Heart left ventricle (tissue), 16 donors: ENCODE measurements at regions not wholly inside any gene's neighbourhood (a gene's known extent, or its start where the extent isn't known, plus 50 kb on each side); places are given as distances from the start of the nearest gene placed in this dataset.

Source experiments
- ATAC-seq, 4 donors: fragments of 200-7000 bp; cut with Tn5 transposase; one replicate each; pipeline ENCODE4 v1.9.1; 2020 to 2022; ENCODE audit warnings: moderate library complexity in 4 of 4, mild to moderate bottlenecking in 3 of 4, moderate number of reproducible peaks in 1 of 4
- DNase-seq, 5 donors: peaks; one replicate each; pipeline ENCODE4 v3.0.0-alpha.2; 2020
- H3K27ac ChIP-seq, 12 donors: fragments of 200-600 bp; sonication (generic) in 4 of 12; one replicate each; pipeline versions ENCODE4 v1.5.0 to v1.8.0; 2016 to 2022; ENCODE audit warnings: mild to moderate bottlenecking in 2 of 12
- H3K27me3 ChIP-seq, 9 donors: fragments of 200-600 bp; sonication (generic) in 2 of 9; one replicate each; pipeline versions ENCODE4 v1.5.1 to v1.8.0; 2016 to 2022; ENCODE audit warnings: mild to moderate bottlenecking in 3 of 9
- H3K36me3 ChIP-seq, 9 donors: fragments of 200-600 bp; sonication (generic) in 2 of 9; one replicate each; pipeline versions ENCODE4 v1.5.0 to v1.8.0; 2018 to 2022; ENCODE audit warnings: mild to moderate bottlenecking in 2 of 9
- H3K4me1 ChIP-seq, 12 donors: fragments of 200-600 bp; sonication (generic) in 4 of 12; one replicate each; pipeline versions ENCODE4 v1.5.0 to v1.8.0; 2016 to 2022; ENCODE audit warnings: mild to moderate bottlenecking in 3 of 12
- H3K4me3 ChIP-seq, 12 donors: fragments of 200-600 bp; sonication (generic) in 4 of 12; one replicate each; pipeline versions ENCODE4 v1.5.0 to v1.8.0; 2017 to 2022; ENCODE audit warnings: mild to moderate bottlenecking in 9 of 12, moderate library complexity in 4 of 12
- H3K9me3 ChIP-seq, 12 donors: fragments of 200-600 bp; sonication (generic) in 4 of 12; one replicate each; pipeline versions ENCODE4 v1.5.0 to v1.8.0; 2016 to 2022; ENCODE audit warnings: mild to moderate bottlenecking in 1 of 12
- CTCF ChIP-seq, 12 donors: fragments of 200-600 bp; sonication (generic) in 4 of 12; IDR thresholded peaks; one replicate each; pipeline versions ENCODE4 v1.5.0 to v1.8.0; 2018 to 2022; ENCODE audit warnings: antibody characterized with exemption in 12 of 12, mild to moderate bottlenecking in 5 of 12
- POLR2A ChIP-seq, 2 donors: fragments of 450-650 bp; IDR thresholded peaks; one replicate each; pipeline ENCODE4 v1.6.1; 2017; ENCODE audit warnings: antibody characterized with exemption in 2 of 2, mild to moderate bottlenecking in 2 of 2, moderate library complexity in 2 of 2
- WGBS, 4 donors: extraction: QIAGEN DNeasy Blood & Tissue Kit in 2 of 4; methylation state at CpG; one replicate each; pipeline versions ENCODE4 v1.1.5 to v1.1.7; 2013 to 2018; 5-methylcytosine and 5-hydroxymethylcytosine counted together
- intact Hi-C, 10 donors: fragments of 100-400 bp; cut with DNase I; formaldehyde crosslinking; loops; one replicate each; pipeline versions ENCODE4 v1.11.1 to v1.14.2; 2022
- donor health status: ischemic (EF 13 %, LVEDD 7.1; RV severe dilation, severe dysfunction).
- donor health status: healthy with polysubstance abuse.
- donor health status: DM: no; HTN: yes; CAD: no.
- donor health status: DM: no; HTN: no; CAD: no.
- donor health status: ischemic (EF 25% LVEDD 6.9; RV normal size, moderate dysfunction).
- donor health status: ischemic (EF 25% LVEDD 5.7; RV mildly dilated, moderate dysfunction).
- donor health status: healthy.
- donor health status: DM: yes; HTN: yes; CAD: no.
- donor health status: ischemic (EF 35%, LVEDD 5.7; RV mildly dilated, moderate dysfunction).
- donor health status: nonischemic (EF 11% LVEDD 7.7; RV severe dilation, severe dysfunction).
- donor health status: DM: yes; HTN: yes; CAD: no.
- donor health status: PGD.
- donor health status: ischemic (EF 29% LVEDD 5.4; RV normal size, mild dysfunction).
- donor health status: nonischemic (EF 23%, LVEDD 6.1; RV moderate dilation, normal function).

- H3K36me3 ChIP-seq, result no peaks in the 10 kb centered on the region
- intact Hi-C loops, result no loop called here
- no peak for DNase-seq
- peaks cover 0 to 5% (median 0%) of the 10 kb centered on the region in 9 donors for H3K27me3 ChIP-seq
- H3K27ac ChIP-seq, result no peak overlapping the region
- no peaks in the 10 kb centered on the region for H3K9me3 ChIP-seq
- TF ChIP-seq CTCF (IDR thresholded peaks at IDR 0.05), result no peak
- no peak for TF ChIP-seq POLR2A (IDR thresholded peaks at IDR 0.05)
- no peak for ATAC-seq
- 82 to 85% (median 83%) methylated on average over 7 of the region's 7 CpGs for WGBS, 4 donors
- H3K4me1 ChIP-seq, result peaks cover 0 to 42% (median 15%) of the 10 kb centered on the region in 12 donors
- H3K4me3 ChIP-seq, result no peak overlapping the region
Measured at GRCh38 chr12:4114986-4115385, 158.6 kb upstream of the CCND2 start.

DNA sequence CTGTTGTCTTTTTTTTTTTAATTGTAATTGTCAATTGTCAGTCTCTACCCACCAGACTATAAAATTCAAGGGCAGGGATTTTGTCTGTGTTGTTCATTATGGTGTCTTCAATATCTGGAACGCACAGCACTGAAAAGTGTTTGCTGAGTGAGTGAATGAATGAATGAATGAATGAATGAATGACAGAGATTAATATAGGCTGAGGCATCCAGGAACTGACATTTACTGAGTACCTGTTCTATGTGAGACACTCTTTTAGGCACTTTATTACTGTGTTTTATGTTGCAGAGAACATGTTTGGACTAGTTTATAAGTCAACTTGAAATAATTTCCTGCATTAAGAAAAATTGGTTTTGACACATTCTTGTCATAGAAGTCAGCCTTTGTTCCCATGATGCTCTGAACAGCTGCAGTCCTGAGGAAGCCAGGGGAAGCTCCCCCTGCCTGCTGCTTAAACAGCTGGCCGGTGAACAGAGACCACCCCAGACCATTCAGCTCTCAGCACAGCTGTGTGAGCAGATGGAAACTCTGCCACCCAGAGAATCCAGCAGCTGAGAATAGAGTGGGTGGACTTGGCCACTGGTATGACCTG, 160.7 kb upstream of the CCND2 start:
- H3K9me3 ChIP-seq, result no peaks in the 10 kb centered on the region
- H3K36me3 ChIP-seq, result no peaks in the 10 kb centered on the region
- TF ChIP-seq CTCF (IDR thresholded peaks at IDR 0.05), result no peak
- TF ChIP-seq POLR2A (IDR thresholded peaks at IDR 0.05), result no peak
- peaks cover 0 to 29% (median 14%) of the 10 kb centered on the region in 12 donors for H3K4me1 ChIP-seq
- ATAC-seq, result no peak
- H3K27me3 ChIP-seq, result peaks cover 0 to 5% (median 0%) of the 10 kb centered on the region in 9 donors
- DNase-seq, result no peak
- H3K4me3 ChIP-seq, result no peak overlapping the region
- WGBS, 4 donors, result 62 to 81% (median 74%) methylated on average over 2 of the region's 2 CpGs
- H3K27ac ChIP-seq, result no peak overlapping the region
- intact Hi-C loops, result no loop called here

DNA sequence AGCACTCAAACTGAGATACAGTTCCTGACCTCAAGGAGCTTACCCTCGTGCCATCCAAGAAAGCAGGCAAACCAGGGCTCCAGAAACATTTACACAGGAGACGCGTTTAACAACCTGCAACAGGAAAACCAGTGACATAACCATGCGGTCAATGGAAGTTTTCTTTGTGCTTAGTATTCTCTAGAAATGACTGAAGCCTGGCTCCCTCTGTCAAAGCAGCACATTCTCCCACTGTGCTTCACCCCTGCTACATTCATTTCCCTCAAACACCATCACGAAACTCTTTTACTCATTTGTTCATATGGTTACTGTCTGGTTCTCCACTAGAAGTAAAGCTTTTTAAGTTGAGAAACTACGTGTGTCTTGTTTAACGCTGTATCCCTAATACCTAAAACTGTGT, 161.3 kb upstream of the CCND2 start:
- H3K27ac ChIP-seq, result no peak overlapping the region
- no peaks in the 10 kb centered on the region for H3K9me3 ChIP-seq
- no peaks in the 10 kb centered on the region for H3K36me3 ChIP-seq
- H3K4me3 ChIP-seq, result no peak overlapping the region
- TF ChIP-seq POLR2A (IDR thresholded peaks at IDR 0.05), result no peak
- WGBS, 4 donors, result 87 to 96% (median 90%) methylated on average over 7 of the region's 7 CpGs
- intact Hi-C loops, result no loop called here
- peaks cover 0 to 29% (median 9%) of the 10 kb centered on the region in 12 donors for H3K4me1 ChIP-seq
- ATAC-seq (no peak), DNase-seq (no peak)
- H3K27me3 ChIP-seq, result peaks cover 0 to 5% (median 0%) of the 10 kb centered on the region in 9 donors

- Histone ChIP-seq H3K9me3 (no peaks in the 10 kb centered on the region), H3K4me3 (no peak overlapping the region), H3K27ac (no peak overlapping the region), H3K27me3 (peaks cover 0 to 5% (median 0%) of the 10 kb centered on the region in 9 donors), H3K36me3 (no peaks in the 10 kb centered on the region), H3K4me1 (peaks cover 0 to 18% (median 0%) of the 10 kb centered on the region in 12 donors)
- ATAC-seq (no peak), DNase-seq (no peak)
- 92 to 97% (median 93%) methylated on average over 5 of the region's 5 CpGs for WGBS, 4 donors
- no peak for TF ChIP-seq CTCF (IDR thresholded peaks at IDR 0.05)
- TF ChIP-seq POLR2A (IDR thresholded peaks at IDR 0.05), result no peak
- intact Hi-C loops, result no loop called here
Measured at GRCh38 chr12:4111010-4111409, 162.6 kb upstream of the CCND2 start.

GRCh38 chr12:4109826-4110225, 163.7 kb upstream of the CCND2 start:
- Histone ChIP-seq H3K4me1 (peaks cover 0 to 9% (median 0%) of the 10 kb centered on the region in 12 donors), H3K27ac (no peak overlapping the region), H3K4me3 (no peak overlapping the region), H3K27me3 (peaks cover 0 to 5% (median 0%) of the 10 kb centered on the region in 9 donors), H3K36me3 (no peaks in the 10 kb centered on the region), H3K9me3 (no peaks in the 10 kb centered on the region)
- no peak for DNase-seq
- TF ChIP-seq CTCF (IDR thresholded peaks at IDR 0.05), result no peak
- intact Hi-C loops, result loop anchor here in 6 of 10 donors (2.0 to 10.0 kb wide), 4 partner anchors 113 to 225 kb away; no protein-coding TSS in a partner anchor
- no peak for ATAC-seq
- WGBS, 4 donors, result 90 to 100% (median 95%) methylated on average over 4 to 5 of the region's 5 CpGs
